Dendritic cell treated with granulocyte-macrophage colony-stimulating factor and Interleukin-4, amounts not matched to agents 40 ng/mL and 50 ng/mL, for 4 days (primary cell): ENCODE measurements at regions not wholly inside any gene's neighbourhood (a gene's known extent, or its start where the extent isn't known, plus 50 kb on each side); places are given as distances from the start of the nearest gene placed in this dataset.

Experiments
- H3K27ac Mint-ChIP-seq: one replicate; pipeline ENCODE4 v1.8.0; 2022; ENCODE audit warnings: mild to moderate bottlenecking, mixed read lengths
- H3K27me3 Mint-ChIP-seq: one replicate; pipeline ENCODE4 v1.8.0; 2022; ENCODE audit warnings: mild to moderate bottlenecking, mixed read lengths
- H3K36me3 Mint-ChIP-seq: one replicate; pipeline ENCODE4 v1.8.0; 2022; ENCODE audit warnings: low read depth, mixed read lengths
- H3K4me1 Mint-ChIP-seq: one replicate; pipeline ENCODE4 v1.8.0; 2022; ENCODE audit warnings: low read depth, mixed read lengths
- H3K4me3 Mint-ChIP-seq: one replicate; pipeline ENCODE4 v1.8.0; 2022; ENCODE audit warnings: mild to moderate bottlenecking, moderate library complexity, mixed read lengths
- H3K9me3 Mint-ChIP-seq: one replicate; pipeline ENCODE4 v1.8.0; 2022; ENCODE audit warnings: mixed read lengths
- intact Hi-C: fragments of 100-400 bp; cut with micrococcal nuclease; formaldehyde crosslinking; loops from one replicate; pipeline ENCODE4 v1.15.0; 2022

- Mint-ChIP-seq H3K27me3 (peaks cover 2% of the 10 kb centered on the region), H3K4me3 (no peak overlapping the region), H3K4me1 (no peaks in the 10 kb centered on the region), H3K36me3 (no peaks in the 10 kb centered on the region), H3K9me3 (no peaks in the 10 kb centered on the region), H3K27ac (no peak overlapping the region)
- intact Hi-C loops = no loop called here
These were observed 462.1 kb upstream of the NR2F2 start for GRCh38 chr15:95868450-95868849.

- H3K27me3 Mint-ChIP-seq = peaks cover 2% of the 10 kb centered on the region
- H3K27ac Mint-ChIP-seq = no peak overlapping the region
- no peaks in the 10 kb centered on the region for H3K36me3 Mint-ChIP-seq
- intact Hi-C loops = no loop called here
- no peak overlapping the region for H3K4me3 Mint-ChIP-seq
- H3K4me1 Mint-ChIP-seq = no peaks in the 10 kb centered on the region
- H3K9me3 Mint-ChIP-seq = no peaks in the 10 kb centered on the region
These were observed 461.5 kb upstream of the NR2F2 start for GRCh38 chr15:95868970-95869369.

- no peak overlapping the region for H3K4me3 Mint-ChIP-seq
- no peaks in the 10 kb centered on the region for H3K36me3 Mint-ChIP-seq
- peaks cover 4% of the 10 kb centered on the region for H3K4me1 Mint-ChIP-seq
- no peaks in the 10 kb centered on the region for H3K27me3 Mint-ChIP-seq
- H3K27ac Mint-ChIP-seq = no peak overlapping the region
- no peaks in the 10 kb centered on the region for H3K9me3 Mint-ChIP-seq
- intact Hi-C loops = no loop called here
These were observed 460.6 kb upstream of the NR2F2 start for GRCh38 chr15:95869920-95870319.

- H3K4me1 Mint-ChIP-seq = peaks cover 14% of the 10 kb centered on the region
- no peak overlapping the region for H3K27ac Mint-ChIP-seq
- no peaks in the 10 kb centered on the region for H3K9me3 Mint-ChIP-seq
- no peak overlapping the region for H3K4me3 Mint-ChIP-seq
- no peaks in the 10 kb centered on the region for H3K36me3 Mint-ChIP-seq
- no peaks in the 10 kb centered on the region for H3K27me3 Mint-ChIP-seq
- intact Hi-C loops = no loop called here
These were observed 458.1 kb upstream of the NR2F2 start for GRCh38 chr15:95872366-95872771.

- H3K4me1 Mint-ChIP-seq = peaks cover 22% of the 10 kb centered on the region
- intact Hi-C loops = no loop called here
- H3K4me3 Mint-ChIP-seq = no peak overlapping the region
- no peaks in the 10 kb centered on the region for H3K36me3 Mint-ChIP-seq
- H3K27me3 Mint-ChIP-seq = no peaks in the 10 kb centered on the region
- H3K27ac Mint-ChIP-seq = no peak overlapping the region
- no peaks in the 10 kb centered on the region for H3K9me3 Mint-ChIP-seq
These were observed 455.9 kb upstream of the NR2F2 start for GRCh38 chr15:95874637-95875036.

GRCh38 chr15:95875121-95875643 is 455.3 kb upstream of the NR2F2 start:
- Mint-ChIP-seq H3K36me3 (no peaks in the 10 kb centered on the region), H3K27ac (no peak overlapping the region), H3K27me3 (no peaks in the 10 kb centered on the region), H3K9me3 (no peaks in the 10 kb centered on the region), H3K4me3 (no peak overlapping the region), H3K4me1 (peaks cover 27% of the 10 kb centered on the region)
- intact Hi-C loops = no loop called here

GRCh38 chr15:95880031-95880570 is 450.4 kb upstream of the NR2F2 start:
- no peaks in the 10 kb centered on the region for H3K9me3 Mint-ChIP-seq
- no peak overlapping the region for H3K4me3 Mint-ChIP-seq
- H3K4me1 Mint-ChIP-seq = peaks cover 30% of the 10 kb centered on the region
- H3K36me3 Mint-ChIP-seq = no peaks in the 10 kb centered on the region
- H3K27me3 Mint-ChIP-seq = peaks cover 5% of the 10 kb centered on the region
- H3K27ac Mint-ChIP-seq = peak overlapping the region; percentile 15
- intact Hi-C loops = loop anchor here (10.0 kb wide), 1 partner anchor 165 kb away; no protein-coding TSS in a partner anchor

GRCh38 chr15:95880630-95881029 is 449.9 kb upstream of the NR2F2 start:
- Mint-ChIP-seq H3K27me3 (peaks cover 5% of the 10 kb centered on the region), H3K4me1 (peaks cover 24% of the 10 kb centered on the region), H3K4me3 (no peak overlapping the region), H3K36me3 (no peaks in the 10 kb centered on the region), H3K9me3 (no peaks in the 10 kb centered on the region), H3K27ac (peak overlapping the region; percentile 15)
- intact Hi-C loops = loop anchor here (10.0 kb wide), 1 partner anchor 164 kb away; no protein-coding TSS in a partner anchor

GRCh38 chr15:95883064-95883463 is 447.4 kb upstream of the NR2F2 start:
- Mint-ChIP-seq H3K4me3 (no peak overlapping the region), H3K27ac (no peak overlapping the region), H3K27me3 (peaks cover 5% of the 10 kb centered on the region), H3K9me3 (no peaks in the 10 kb centered on the region), H3K4me1 (peaks cover 21% of the 10 kb centered on the region), H3K36me3 (no peaks in the 10 kb centered on the region)
- intact Hi-C loops = loop anchor here (10.0 kb wide), 1 partner anchor 162 kb away; no protein-coding TSS in a partner anchor

- H3K4me1 Mint-ChIP-seq = peaks cover 18% of the 10 kb centered on the region
- intact Hi-C loops = loop anchor here (10.0 kb wide), 1 partner anchor 161 kb away; no protein-coding TSS in a partner anchor
- no peak overlapping the region for H3K4me3 Mint-ChIP-seq
These were observed 446.2 kb upstream of the NR2F2 start for GRCh38 chr15:95884276-95884675.

GRCh38 chr15:95887666-95888390 is 442.7 kb upstream of the NR2F2 start:
- Mint-ChIP-seq H3K27ac (no peak overlapping the region), H3K27me3 (no peaks in the 10 kb centered on the region), H3K4me1 (no peaks in the 10 kb centered on the region), H3K4me3 (no peak overlapping the region), H3K9me3 (no peaks in the 10 kb centered on the region), H3K36me3 (no peaks in the 10 kb centered on the region)
- intact Hi-C loops = loop anchor here (10.0 kb wide), 1 partner anchor 157 kb away; no protein-coding TSS in a partner anchor

More at GRCh38 chr15:95884276-95884675, 446.2 kb upstream of the NR2F2 start:
- Mint-ChIP-seq H3K27ac (no peak overlapping the region), H3K36me3 (no peaks in the 10 kb centered on the region), H3K27me3 (peaks cover 5% of the 10 kb centered on the region), H3K9me3 (no peaks in the 10 kb centered on the region)

GRCh38 chr15:95888762-95889161 is 441.7 kb upstream of the NR2F2 start:
- Mint-ChIP-seq H3K9me3 (no peaks in the 10 kb centered on the region), H3K27me3 (no peaks in the 10 kb centered on the region), H3K27ac (no peak overlapping the region), H3K4me3 (no peak overlapping the region), H3K36me3 (no peaks in the 10 kb centered on the region), H3K4me1 (no peaks in the 10 kb centered on the region)
- intact Hi-C loops = loop anchor here (10.0 kb wide), 1 partner anchor 156 kb away; no protein-coding TSS in a partner anchor

- Mint-ChIP-seq H3K27ac (no peak overlapping the region), H3K36me3 (no peaks in the 10 kb centered on the region), H3K4me3 (no peak overlapping the region), H3K4me1 (no peaks in the 10 kb centered on the region), H3K9me3 (no peaks in the 10 kb centered on the region), H3K27me3 (no peaks in the 10 kb centered on the region)
- intact Hi-C loops = no loop called here
These were observed 436.0 kb upstream of the NR2F2 start for GRCh38 chr15:95894407-95894956.

GRCh38 chr15:95895508-95895907 is 435.0 kb upstream of the NR2F2 start:
- Mint-ChIP-seq H3K4me1 (no peaks in the 10 kb centered on the region), H3K27me3 (no peaks in the 10 kb centered on the region), H3K36me3 (no peaks in the 10 kb centered on the region), H3K27ac (no peak overlapping the region), H3K4me3 (no peak overlapping the region), H3K9me3 (no peaks in the 10 kb centered on the region)
- intact Hi-C loops = no loop called here
